ENCODE measurements at regions not wholly inside any gene's neighbourhood (a gene's known extent, or its start where the extent isn't known, plus 50 kb on each side); places are given as distances from the start of the nearest gene placed in this dataset.

DNA sequence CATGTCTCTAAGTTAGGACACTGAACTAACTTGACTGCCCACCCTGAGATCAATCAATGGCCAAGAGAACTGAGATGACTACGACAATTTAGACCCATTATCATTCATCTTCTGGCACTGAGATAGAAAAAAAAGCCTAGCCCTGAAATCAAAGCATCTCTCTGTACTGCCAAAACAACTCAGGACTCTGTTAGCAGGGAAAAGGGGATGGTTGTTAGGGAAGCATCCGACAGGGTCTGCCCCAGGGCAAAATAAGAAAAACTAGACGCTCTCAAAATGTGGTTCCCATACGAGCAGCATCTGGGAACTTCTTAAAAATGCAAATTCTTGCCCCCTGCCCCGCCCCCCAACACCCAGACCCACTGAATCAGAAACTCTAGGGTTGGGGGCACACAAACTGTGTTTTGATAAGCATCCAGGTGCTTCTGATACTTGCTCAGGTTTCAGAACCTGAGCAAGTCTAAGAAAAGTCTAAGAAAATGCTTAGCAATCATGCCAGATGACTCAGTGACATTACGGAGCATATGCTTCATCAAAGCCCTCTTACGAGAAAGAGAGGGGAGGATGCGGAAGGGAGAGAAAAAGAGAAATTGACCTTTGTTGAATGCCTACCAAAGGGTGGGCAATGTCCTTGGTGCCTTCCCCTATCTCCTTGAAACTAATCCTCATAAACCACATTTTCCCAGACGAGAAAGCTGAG, 172.8 kb upstream of the HES1 start:
- no peaks in the 10 kb centered on the region for H3K4me1 ChIP-seq (ENCODE audit: control insufficient read depth, extremely low read depth, insufficient read depth, low read length)
- H3K27ac ChIP-seq (ENCODE audit: control insufficient read depth, insufficient read depth, low read length) = no peak overlapping the region
- TF ChIP-seq EZH2 (IDR thresholded peaks at IDR 0.05; ENCODE audit: low read length) = no peak
- TF ChIP-seq, protein P1, sequence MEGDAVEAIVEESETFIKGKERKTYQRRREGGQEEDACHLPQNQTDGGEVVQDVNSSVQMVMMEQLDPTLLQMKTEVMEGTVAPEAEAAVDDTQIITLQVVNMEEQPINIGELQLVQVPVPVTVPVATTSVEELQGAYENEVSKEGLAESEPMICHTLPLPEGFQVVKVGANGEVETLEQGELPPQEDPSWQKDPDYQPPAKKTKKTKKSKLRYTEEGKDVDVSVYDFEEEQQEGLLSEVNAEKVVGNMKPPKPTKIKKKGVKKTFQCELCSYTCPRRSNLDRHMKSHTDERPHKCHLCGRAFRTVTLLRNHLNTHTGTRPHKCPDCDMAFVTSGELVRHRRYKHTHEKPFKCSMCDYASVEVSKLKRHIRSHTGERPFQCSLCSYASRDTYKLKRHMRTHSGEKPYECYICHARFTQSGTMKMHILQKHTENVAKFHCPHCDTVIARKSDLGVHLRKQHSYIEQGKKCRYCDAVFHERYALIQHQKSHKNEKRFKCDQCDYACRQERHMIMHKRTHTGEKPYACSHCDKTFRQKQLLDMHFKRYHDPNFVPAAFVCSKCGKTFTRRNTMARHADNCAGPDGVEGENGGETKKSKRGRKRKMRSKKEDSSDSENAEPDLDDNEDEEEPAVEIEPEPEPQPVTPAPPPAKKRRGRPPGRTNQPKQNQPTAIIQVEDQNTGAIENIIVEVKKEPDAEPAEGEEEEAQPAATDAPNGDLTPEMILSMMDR (optimal IDR thresholded peaks at IDR 0.05 in 1 of 3, IDR thresholded peaks at IDR 0.05 in 1 of 3, conservative IDR thresholded peaks at IDR 0.05 in 1 of 3; ENCODE audit: extremely low read depth in 1 of 3, insufficient read depth in 2 of 3, low read length in 3 of 3) = no peak
- H3K27me3 ChIP-seq (ENCODE audit: control insufficient read depth, extremely low read depth, insufficient read depth, low read length) = no peaks in the 10 kb centered on the region
- H3K79me2 ChIP-seq (ENCODE audit: control insufficient read depth, insufficient read depth, low read length) = no peaks in the 10 kb centered on the region
- no peaks in the 10 kb centered on the region for H3K9me1 ChIP-seq (ENCODE audit: control insufficient read depth, extremely low read depth, insufficient read depth, low read length)
- H3K36me3 ChIP-seq (ENCODE audit: control insufficient read depth in 2 of 2, extremely low read depth in 1 of 2, insufficient read depth in 2 of 2, low read length in 2 of 2) = no peaks in the 10 kb centered on the region
- H3K9ac ChIP-seq (ENCODE audit: control insufficient read depth, extremely low read depth, insufficient read depth, low read length) = no peak overlapping the region
- H3K4me3 ChIP-seq (ENCODE audit: control insufficient read depth in 2 of 3, extremely low read depth in 1 of 3, insufficient read depth in 2 of 3, low read depth in 1 of 3, low read length in 3 of 3) = no peak overlapping the region
- no peak overlapping the region for H3K4me2 ChIP-seq (ENCODE audit: control insufficient read depth, extremely low read depth, insufficient read depth, low read depth, low read length)
- no peak for DNase-seq (ENCODE audit: low read depth, low spot score)
- dilution Hi-C loops (cut with MboI; ENCODE audit: extremely low pct_ligation_motif_present, low sequenced_read_pairs) = no loop called here
- no peak for FAIRE-seq
- no peaks in the 10 kb centered on the region for H4K20me1 ChIP-seq (ENCODE audit: control insufficient read depth, extremely low read depth, insufficient read depth, low read length)
- H3K9me3 ChIP-seq (ENCODE audit: control insufficient read depth, low read depth, low read length) = no peaks in the 10 kb centered on the region
- H2AFZ ChIP-seq (ENCODE audit: control insufficient read depth, low read length) = no peak overlapping the region

DNA sequence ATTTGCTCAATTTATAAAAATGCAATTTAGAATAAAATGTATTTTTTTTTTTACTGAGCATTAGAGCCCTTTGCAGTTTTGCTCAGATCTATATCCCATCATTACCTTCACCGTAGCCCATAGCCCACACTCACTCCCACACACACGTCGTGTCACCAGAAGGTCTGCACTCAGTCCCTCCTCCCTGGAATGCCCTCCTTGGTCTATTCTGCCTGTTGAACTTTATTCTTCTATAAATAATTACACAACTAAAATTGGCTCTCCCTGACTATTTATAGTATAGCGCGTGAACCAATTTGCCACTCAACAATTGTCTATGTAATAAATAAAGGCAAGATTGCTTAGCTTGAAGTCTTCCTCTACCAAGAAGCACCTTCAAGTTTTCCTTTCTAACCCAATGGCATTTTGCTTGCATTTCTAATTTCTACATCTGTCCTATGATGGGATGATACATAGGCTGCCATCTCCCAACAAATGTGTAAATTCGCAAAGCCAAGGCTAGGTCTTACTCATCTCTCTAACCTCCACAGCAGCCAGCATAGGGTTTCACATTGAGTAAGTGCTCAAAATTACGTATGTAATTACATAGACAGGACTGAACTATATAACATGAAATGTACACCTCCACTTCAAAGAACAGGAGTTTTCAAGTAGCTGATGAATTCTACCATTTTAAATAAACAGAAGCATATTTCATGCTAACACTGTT, 172.0 kb upstream of the HES1 start:
- dilution Hi-C loops (cut with MboI; ENCODE audit: extremely low pct_ligation_motif_present, low sequenced_read_pairs) = no loop called here
- no peak for FAIRE-seq

More for the DNA sequence above, 172.0 kb upstream of the HES1 start:
- H4K20me1 ChIP-seq (ENCODE audit: control insufficient read depth, extremely low read depth, insufficient read depth, low read length) = no peaks in the 10 kb centered on the region
- TF ChIP-seq, protein P1 (optimal IDR thresholded peaks at IDR 0.05 in 1 of 3, IDR thresholded peaks at IDR 0.05 in 1 of 3, conservative IDR thresholded peaks at IDR 0.05 in 1 of 3; ENCODE audit: extremely low read depth in 1 of 3, insufficient read depth in 2 of 3, low read length in 3 of 3) = no peak
- no peak for TF ChIP-seq EZH2 (IDR thresholded peaks at IDR 0.05; ENCODE audit: low read length)
- no peak overlapping the region for H3K4me3 ChIP-seq (ENCODE audit: control insufficient read depth in 2 of 3, extremely low read depth in 1 of 3, insufficient read depth in 2 of 3, low read depth in 1 of 3, low read length in 3 of 3)
- H3K79me2 ChIP-seq (ENCODE audit: control insufficient read depth, insufficient read depth, low read length) = no peaks in the 10 kb centered on the region
- H3K27ac ChIP-seq (ENCODE audit: control insufficient read depth, insufficient read depth, low read length) = no peak overlapping the region
- H3K9me3 ChIP-seq (ENCODE audit: control insufficient read depth, low read depth, low read length) = no peaks in the 10 kb centered on the region
- H2AFZ ChIP-seq (ENCODE audit: control insufficient read depth, low read length) = no peak overlapping the region
- no peaks in the 10 kb centered on the region for H3K36me3 ChIP-seq (ENCODE audit: control insufficient read depth in 2 of 2, extremely low read depth in 1 of 2, insufficient read depth in 2 of 2, low read length in 2 of 2)
- H3K9ac ChIP-seq (ENCODE audit: control insufficient read depth, extremely low read depth, insufficient read depth, low read length) = no peak overlapping the region
- H3K4me2 ChIP-seq (ENCODE audit: control insufficient read depth, extremely low read depth, insufficient read depth, low read depth, low read length) = no peak overlapping the region
- H3K4me1 ChIP-seq (ENCODE audit: control insufficient read depth, extremely low read depth, insufficient read depth, low read length) = no peaks in the 10 kb centered on the region
- H3K27me3 ChIP-seq (ENCODE audit: control insufficient read depth, extremely low read depth, insufficient read depth, low read length) = no peaks in the 10 kb centered on the region
- DNase-seq (ENCODE audit: low read depth, low spot score) = no peak
- H3K9me1 ChIP-seq (ENCODE audit: control insufficient read depth, extremely low read depth, insufficient read depth, low read length) = no peaks in the 10 kb centered on the region

Measured in keratinocyte (primary cell).